ENCODE measurements at regions not wholly inside any gene's neighbourhood (a gene's known extent, or its start where the extent isn't known, plus 50 kb on each side); places are given as distances from the start of the nearest gene placed in this dataset.

- DNase-seq (ENCODE audit: low spot score) = no peak
Observed at GRCh38 chr12:24228371-24228770, 278.9 kb upstream of the SOX5 start.

GRCh38 chr12:24227551-24227950 lies 278.1 kb upstream of the SOX5 start:
- no peak for DNase-seq (ENCODE audit: low spot score)

GRCh38 chr12:24226745-24227350 lies 277.4 kb upstream of the SOX5 start:
- no peak for DNase-seq (ENCODE audit: low spot score)

GRCh38 chr12:24224401-24224800 lies 274.9 kb upstream of the SOX5 start:
- no peak for DNase-seq (ENCODE audit: low spot score)

GRCh38 chr12:24223926-24224325 lies 274.5 kb upstream of the SOX5 start:
- no peak for DNase-seq (ENCODE audit: low spot score)

- no peak for DNase-seq (ENCODE audit: low spot score)
Observed at GRCh38 chr12:24222968-24223367, 273.5 kb upstream of the SOX5 start.

- no peak for DNase-seq (ENCODE audit: low spot score)
Observed at GRCh38 chr12:24212496-24212895, 263.0 kb upstream of the SOX5 start.

- DNase-seq (ENCODE audit: low spot score) = no peak
Observed at GRCh38 chr12:24206621-24207020, 257.2 kb upstream of the SOX5 start.

- DNase-seq (ENCODE audit: low spot score) = no peak
Observed at GRCh38 chr12:24201258-24201970, 251.9 kb upstream of the SOX5 start.

- DNase-seq (ENCODE audit: low spot score) = no peak
Observed at GRCh38 chr12:24200010-24200409, 250.5 kb upstream of the SOX5 start.

- no peak for DNase-seq (ENCODE audit: low spot score)
Observed at GRCh38 chr12:24198936-24199671, 249.6 kb upstream of the SOX5 start.

- DNase-seq (ENCODE audit: low spot score) = no peak
Observed at GRCh38 chr12:24198070-24198469, 248.6 kb upstream of the SOX5 start.

- DNase-seq (ENCODE audit: low spot score) = no peak
Observed at GRCh38 chr12:24197532-24197931, 248.1 kb upstream of the SOX5 start.

- DNase-seq (ENCODE audit: low spot score) = no peak
Observed at GRCh38 chr12:24195063-24195462, 245.6 kb upstream of the SOX5 start.

GRCh38 chr12:24191117-24191516 lies 241.6 kb upstream of the SOX5 start:
- DNase-seq (ENCODE audit: low spot score) = no peak

GRCh38 chr12:24185782-24186181 lies 236.3 kb upstream of the SOX5 start:
- DNase-seq (ENCODE audit: low spot score) = no peak

GRCh38 chr12:24177889-24178288 lies 228.4 kb upstream of the SOX5 start:
- DNase-seq (ENCODE audit: low spot score) = no peak

- no peak for DNase-seq (ENCODE audit: low spot score)
Observed at GRCh38 chr12:24175929-24176328, 226.5 kb upstream of the SOX5 start.

- DNase-seq (ENCODE audit: low spot score) = no peak
Observed at GRCh38 chr12:24175284-24175683, 225.8 kb upstream of the SOX5 start.

- no peak for DNase-seq (ENCODE audit: low spot score)
Observed at GRCh38 chr12:24173067-24173466, 223.6 kb upstream of the SOX5 start.

- DNase-seq (ENCODE audit: low spot score) = no peak
Observed at GRCh38 chr12:24172773-24173066, 223.2 kb upstream of the SOX5 start.

- DNase-seq (ENCODE audit: low spot score) = no peak
Observed at GRCh38 chr12:24172031-24172772, 222.7 kb upstream of the SOX5 start.

All from HT-29 (cell line).